HG03097 (cell line): ENCODE measurements at regions not wholly inside any gene's neighbourhood (a gene's known extent, or its start where the extent isn't known, plus 50 kb on each side); places are given as distances from the start of the nearest gene placed in this dataset.
"Not testable (repeated sequence)": the region's sequence is repeated elsewhere in the genome, so short reads cannot be mapped to it uniquely, and the experiment has no call there.

Experiments used
- ATAC-seq: cut with Tn5 transposase; IDR thresholded peaks from one replicate; pipeline ENCODE4 v1.9.1; 2021; ENCODE audit not compliant: unreplicated experiment, low FRiP score

GRCh38 chr2:8382485-8382884 lies 299.4 kb upstream of the ID2 start:
- ATAC-seq: no peak

GRCh38 chr2:8386748-8387147 lies 295.1 kb upstream of the ID2 start:
- ATAC-seq: not testable (repeated sequence)

GRCh38 chr2:8388781-8389180 lies 293.1 kb upstream of the ID2 start:
- ATAC-seq: peak; percentile 53

GRCh38 chr2:8389431-8390108 lies 292.3 kb upstream of the ID2 start:
- ATAC-seq: no peak

- no peak for ATAC-seq
These were observed 290.7 kb upstream of the ID2 start for GRCh38 chr2:8391126-8391525.

GRCh38 chr2:8391584-8391983 lies 290.3 kb upstream of the ID2 start:
- no peak for ATAC-seq

GRCh38 chr2:8392098-8392866 lies 289.6 kb upstream of the ID2 start:
- ATAC-seq: no peak

- no peak for ATAC-seq
These were observed 288.4 kb upstream of the ID2 start for GRCh38 chr2:8393506-8393905.

- ATAC-seq: no peak
These were observed 287.7 kb upstream of the ID2 start for GRCh38 chr2:8394131-8394530.

- no peak for ATAC-seq
These were observed 287.1 kb upstream of the ID2 start for GRCh38 chr2:8394569-8395359.

- ATAC-seq: no peak
These were observed 286.1 kb upstream of the ID2 start for GRCh38 chr2:8395718-8396117.

- no peak for ATAC-seq
These were observed 283.7 kb upstream of the ID2 start for GRCh38 chr2:8398040-8398668.

GRCh38 chr2:8399731-8400130 lies 282.1 kb upstream of the ID2 start:
- no peak for ATAC-seq

- ATAC-seq: no peak
These were observed 281.7 kb upstream of the ID2 start for GRCh38 chr2:8400196-8400595.

GRCh38 chr2:8402222-8402621 lies 279.6 kb upstream of the ID2 start:
- ATAC-seq: no peak

- no peak for ATAC-seq
These were observed 278.0 kb upstream of the ID2 start for GRCh38 chr2:8403876-8404275.

GRCh38 chr2:8405334-8405733 lies 276.5 kb upstream of the ID2 start:
- ATAC-seq: no peak

GRCh38 chr2:8406271-8406670 lies 275.6 kb upstream of the ID2 start:
- no peak for ATAC-seq

- ATAC-seq: no peak
These were observed 274.5 kb upstream of the ID2 start for GRCh38 chr2:8407332-8407731.

- ATAC-seq: peak; percentile 89
These were observed 273.0 kb upstream of the ID2 start for GRCh38 chr2:8408560-8409460.
